H54 (cell line): ENCODE measurements at regions not wholly inside any gene's neighbourhood (a gene's known extent, or its start where the extent isn't known, plus 50 kb on each side); places are given as distances from the start of the nearest gene placed in this dataset.

ENCODE experiments used
- DNase-seq: peaks from one replicate; pipeline ENCODE4 v3.0.0; 2011; ENCODE audit warnings: low spot score, mixed read lengths; ENCODE audit not compliant: insufficient read length
- FAIRE-seq: peaks from 3 replicates; lab custom pipeline; 2011; peaks lifted over from hg19 to GRCh38; lab: Jason Lieb, UNC
- POLR2A ChIP-seq: IDR thresholded peaks from 2 replicates; pipeline ENCODE4 v1.6.1; 2011; ENCODE audit warnings: low read depth, mild to moderate bottlenecking, low read length

DNA sequence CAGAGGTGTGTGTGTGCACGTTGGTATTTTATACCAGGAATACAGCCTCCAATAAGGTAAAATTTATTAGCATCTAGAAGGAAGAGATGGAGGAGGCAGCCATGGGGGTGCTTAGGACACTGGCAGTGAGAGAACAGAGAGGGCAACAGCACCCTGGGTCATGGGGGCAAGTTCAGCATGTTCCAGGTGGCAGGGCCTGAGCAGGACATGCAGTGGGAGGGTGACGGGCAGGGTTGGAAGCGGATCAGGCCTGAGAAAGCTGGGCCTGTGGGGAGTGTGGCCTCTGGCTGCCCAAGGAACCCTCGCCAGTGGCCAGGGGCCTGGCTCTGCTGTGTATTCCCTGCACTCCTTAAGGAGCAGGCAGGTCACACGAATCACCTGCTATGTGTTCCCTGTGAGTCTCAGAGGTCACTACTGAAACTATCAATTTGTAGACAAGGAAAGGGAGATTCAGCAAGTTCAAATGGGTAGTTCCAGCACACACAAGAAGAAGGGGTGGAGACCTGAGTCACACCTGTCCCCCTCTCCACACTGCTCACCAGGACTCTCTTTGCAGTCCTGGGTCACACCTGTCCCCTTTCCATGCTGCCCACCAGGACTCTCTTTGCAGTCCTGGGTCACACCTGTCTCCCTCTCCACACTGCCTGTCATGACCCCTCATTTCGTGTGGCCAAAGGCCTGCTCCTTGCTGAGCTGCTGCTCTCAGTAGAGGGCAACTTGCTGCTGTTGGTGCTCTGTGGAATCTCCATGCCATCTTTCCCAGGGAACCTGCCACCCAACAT lies 463.9 kb upstream of the HS6ST1 start:
- FAIRE-seq: no peak
- no peak for DNase-seq
- no peak for TF ChIP-seq POLR2A

DNA sequence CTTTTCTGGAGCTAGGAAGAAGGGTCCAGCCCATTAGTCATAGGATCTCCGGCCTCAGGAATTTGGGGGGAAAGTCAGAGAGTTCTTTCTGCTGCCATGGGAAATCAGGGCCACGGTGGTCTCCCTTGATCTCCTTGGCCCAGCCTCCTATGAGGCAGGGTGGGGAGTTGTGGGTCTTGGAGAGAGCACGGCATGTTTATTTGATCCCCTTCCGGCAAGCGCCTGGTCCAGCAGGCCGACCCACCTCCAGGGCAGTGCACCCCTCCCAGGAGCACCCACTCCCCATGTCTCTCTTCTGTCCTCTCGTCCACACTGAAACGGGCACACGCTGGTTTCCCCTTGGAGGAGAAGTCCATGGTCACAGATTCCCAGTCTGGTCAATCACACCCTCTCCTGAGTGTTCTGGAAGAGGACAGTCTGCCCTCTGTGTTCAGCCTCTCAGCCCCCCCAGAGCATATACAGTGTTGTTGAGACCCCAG lies 464.6 kb upstream of the HS6ST1 start:
- no peak for FAIRE-seq
- DNase-seq: no peak
- no peak for TF ChIP-seq POLR2A

DNA sequence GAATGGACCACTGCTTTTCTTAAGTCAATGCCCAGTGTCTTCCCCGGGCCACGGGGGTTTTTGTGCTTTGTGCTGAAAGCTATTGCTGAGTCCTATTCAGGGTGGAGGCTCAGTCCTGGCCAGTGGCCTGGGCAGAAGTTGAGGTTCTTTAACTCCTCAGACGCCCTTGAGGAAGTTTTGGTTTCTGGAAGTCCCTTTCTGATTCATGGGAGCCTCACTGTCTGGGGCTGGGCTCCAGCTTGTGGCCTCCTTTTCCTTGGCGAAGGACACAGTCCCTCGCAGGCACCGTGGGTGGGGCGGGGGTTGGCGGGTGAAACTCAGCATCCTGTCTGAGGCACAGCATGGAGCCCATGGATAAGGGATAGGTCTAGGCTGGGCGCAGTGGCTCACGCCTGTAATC lies 465.2 kb upstream of the HS6ST1 start:
- DNase-seq: no peak

DNA sequence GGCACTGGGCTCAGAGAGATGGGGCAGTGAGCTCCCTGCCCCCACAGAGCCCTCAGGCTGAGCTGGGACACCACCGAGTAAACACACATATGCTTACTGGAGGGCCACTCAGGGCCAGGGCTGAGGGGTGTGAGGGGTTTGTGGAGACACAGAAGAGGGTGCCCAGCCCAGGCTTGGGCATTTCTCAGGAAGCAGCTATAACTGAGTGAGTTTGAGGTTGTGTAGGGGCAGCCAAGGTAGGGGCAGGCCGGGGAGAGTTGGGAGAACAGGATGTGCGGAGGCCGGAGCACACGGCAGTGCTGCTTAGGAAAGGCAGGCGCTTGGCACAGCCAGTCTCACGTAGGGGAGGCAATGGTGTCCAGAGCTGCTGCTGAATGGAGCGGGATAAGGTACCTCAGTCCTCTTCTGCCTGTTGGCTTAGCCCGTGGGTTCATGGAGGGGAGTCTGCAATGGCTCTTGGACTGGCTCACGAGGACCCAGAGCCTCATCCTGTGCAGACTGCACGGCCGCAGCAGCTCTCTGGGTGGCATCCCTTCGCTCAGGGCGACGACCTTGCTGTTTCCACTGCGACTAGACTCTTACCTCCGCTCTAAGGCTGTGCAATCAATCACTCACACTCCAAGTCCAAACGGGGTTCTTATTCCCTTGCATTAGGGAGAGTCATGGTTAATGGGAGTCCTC lies 466.1 kb upstream of the HS6ST1 start:
- no peak for TF ChIP-seq POLR2A
- FAIRE-seq (no peak), DNase-seq (no peak)

More for the DNA sequence above, 465.2 kb upstream of the HS6ST1 start:
- no peak for TF ChIP-seq POLR2A
- FAIRE-seq: no peak

DNA sequence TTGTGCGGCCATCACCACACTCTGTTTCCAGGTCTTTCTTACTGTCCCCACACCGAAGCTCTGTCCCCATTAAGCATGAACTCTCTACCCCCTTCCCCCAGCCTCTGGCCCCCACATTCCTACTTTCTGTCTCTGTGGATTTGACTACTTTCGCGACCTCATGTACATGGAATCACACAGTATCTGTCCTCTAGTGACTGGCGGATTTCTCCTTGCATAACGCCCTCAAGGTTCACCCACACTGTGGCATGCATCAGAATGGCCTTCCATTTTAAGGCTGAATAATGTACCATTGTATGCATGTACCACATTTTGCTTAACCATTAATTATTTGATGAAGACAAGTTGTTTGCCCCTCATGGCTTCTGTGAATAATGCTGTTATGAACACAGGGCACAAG lies 467.6 kb upstream of the HS6ST1 start:
- no peak for TF ChIP-seq POLR2A
- FAIRE-seq (no peak), DNase-seq (no peak)

DNA sequence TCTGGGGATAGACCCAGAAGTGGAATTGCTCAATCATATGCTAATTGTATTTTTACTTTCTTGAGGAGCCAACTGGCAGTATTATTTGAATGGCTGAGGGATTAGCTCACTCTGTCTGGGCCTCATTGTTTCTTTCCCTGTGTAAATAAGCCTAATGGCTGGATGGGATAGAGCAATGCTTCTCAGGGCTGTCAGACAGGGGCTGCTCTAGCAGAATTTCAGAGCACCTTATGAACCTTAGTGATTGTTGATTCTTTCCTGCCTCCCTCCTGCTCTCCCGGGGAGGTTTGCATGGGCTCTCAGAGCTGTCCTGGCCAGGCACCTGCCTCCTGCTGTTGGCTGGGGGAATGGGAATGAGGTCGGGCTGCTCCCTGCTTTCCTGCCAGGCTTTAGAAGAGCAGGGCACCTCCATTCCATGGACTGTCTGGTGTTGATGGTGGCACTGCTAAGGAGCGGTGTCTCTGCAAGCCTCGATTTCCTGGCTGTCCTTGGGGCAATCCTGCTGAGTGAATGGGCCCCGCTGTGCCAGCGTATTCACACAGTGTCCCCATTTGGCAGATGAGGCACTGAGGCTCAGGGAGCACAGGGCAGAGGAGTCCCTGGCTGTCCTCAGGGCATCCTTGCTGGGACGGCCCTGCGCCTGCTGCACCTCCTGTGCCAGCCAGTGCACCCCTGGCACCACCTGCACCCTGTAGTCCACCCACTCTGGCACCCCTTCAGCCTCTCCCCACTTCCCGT lies 468.2 kb upstream of the HS6ST1 start:
- DNase-seq (no peak), FAIRE-seq (no peak)
- no peak for TF ChIP-seq POLR2A

DNA sequence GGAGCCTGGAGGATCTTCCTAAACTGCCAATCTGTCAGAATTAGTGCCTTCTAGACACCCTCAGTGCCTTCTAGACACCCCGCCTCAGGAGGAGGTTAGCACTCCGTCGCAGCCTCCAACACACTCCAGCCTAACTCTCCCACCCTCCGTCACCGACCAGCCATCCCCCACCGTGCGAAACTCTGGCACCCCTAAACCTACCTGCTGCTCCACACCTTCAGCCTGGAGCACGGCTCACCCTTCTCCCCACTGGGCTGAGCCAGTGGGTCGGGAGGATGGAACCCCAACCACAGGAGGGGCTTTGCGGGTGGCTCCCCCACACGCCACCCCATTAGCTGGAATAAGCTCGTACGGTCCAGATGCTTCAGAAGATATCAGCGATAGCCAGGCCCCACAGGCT lies 468.9 kb upstream of the HS6ST1 start:
- FAIRE-seq: no peak
- no peak for TF ChIP-seq POLR2A

DNA sequence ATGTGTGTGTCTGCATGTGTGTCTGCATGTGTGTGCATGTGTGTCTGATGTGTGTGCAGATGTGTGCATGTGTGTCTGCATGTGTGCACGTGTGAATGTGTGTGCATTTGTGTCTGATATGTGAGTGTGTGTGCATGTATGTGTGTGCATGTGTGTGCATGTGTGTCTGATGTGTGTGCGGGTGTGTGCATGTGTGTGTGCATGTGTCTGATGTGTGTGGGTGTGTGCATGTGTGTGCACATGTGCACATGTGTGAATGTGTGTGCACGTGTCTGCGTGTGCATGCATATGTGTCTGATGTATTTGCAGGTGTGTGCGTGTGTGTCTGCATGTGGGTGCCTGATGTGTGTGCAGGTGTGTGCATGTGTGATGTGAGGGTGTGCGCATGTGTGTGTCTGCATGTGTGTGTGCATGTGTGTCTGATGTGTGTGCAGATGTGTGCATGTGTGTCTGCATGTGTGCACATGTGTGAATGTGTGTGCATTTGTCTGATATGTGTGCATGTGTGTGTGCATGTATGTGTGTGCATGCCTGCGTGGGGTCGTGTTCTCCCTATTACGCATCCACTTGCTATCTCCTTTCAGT lies 470.1 kb upstream of the HS6ST1 start:
- DNase-seq (no peak), FAIRE-seq (no peak)
- no peak for TF ChIP-seq POLR2A

More for the DNA sequence above, 468.9 kb upstream of the HS6ST1 start:
- DNase-seq: no peak

DNA sequence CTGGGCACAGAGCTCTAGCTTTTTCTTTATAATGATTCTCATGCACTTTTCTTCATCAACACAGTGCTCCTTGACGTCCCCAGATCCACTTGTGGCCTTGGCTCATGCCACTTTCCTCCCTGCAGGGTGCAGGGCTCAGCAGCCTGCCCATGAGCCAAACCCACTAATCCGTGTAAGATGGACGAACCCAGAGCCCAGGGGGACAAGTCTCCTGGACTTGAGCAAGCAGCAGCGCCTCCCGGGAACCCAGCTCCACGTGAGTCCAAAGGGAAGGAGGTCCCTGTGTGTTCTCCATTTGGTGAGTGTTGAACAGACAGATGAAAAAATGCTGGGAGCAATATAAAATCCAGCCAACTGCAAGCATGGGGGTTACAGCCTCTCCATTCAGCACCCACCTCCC lies 470.6 kb upstream of the HS6ST1 start:
- TF ChIP-seq POLR2A: no peak
- DNase-seq (no peak), FAIRE-seq (no peak)

DNA sequence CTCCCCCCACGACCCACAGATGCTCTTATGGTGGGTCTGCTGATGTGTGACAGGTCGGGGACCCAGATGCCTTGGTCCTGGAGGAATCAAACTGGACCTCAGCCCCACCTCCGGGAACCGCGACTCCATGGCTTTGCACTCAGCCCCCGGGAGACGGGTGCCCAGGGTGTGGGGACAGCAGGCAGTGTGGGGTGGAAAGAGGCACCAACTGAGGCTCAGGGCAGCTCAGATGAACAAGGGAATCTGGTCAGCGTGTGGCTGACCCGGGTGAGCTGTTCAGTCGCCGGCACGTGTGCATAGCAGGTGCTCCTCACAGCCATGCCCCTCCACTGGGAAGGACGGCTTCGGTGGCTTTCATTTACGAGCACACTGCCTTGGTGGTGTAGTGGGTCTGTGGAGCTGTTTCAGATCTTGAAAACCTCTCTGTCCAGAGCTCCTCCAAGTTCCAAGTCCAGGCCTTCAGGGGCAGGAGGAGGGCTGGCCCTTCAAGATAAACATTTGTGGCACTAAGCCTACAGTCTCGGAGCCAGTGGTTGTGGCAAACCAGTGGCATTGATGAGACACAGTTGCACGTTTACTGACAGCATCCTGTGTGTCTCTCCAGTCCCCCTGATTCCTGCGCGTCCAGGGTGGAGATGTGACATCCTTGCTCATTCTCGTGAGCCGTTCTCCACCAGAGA lies 471.2 kb upstream of the HS6ST1 start:
- DNase-seq (no peak), FAIRE-seq (no peak)
- no peak for TF ChIP-seq POLR2A

DNA sequence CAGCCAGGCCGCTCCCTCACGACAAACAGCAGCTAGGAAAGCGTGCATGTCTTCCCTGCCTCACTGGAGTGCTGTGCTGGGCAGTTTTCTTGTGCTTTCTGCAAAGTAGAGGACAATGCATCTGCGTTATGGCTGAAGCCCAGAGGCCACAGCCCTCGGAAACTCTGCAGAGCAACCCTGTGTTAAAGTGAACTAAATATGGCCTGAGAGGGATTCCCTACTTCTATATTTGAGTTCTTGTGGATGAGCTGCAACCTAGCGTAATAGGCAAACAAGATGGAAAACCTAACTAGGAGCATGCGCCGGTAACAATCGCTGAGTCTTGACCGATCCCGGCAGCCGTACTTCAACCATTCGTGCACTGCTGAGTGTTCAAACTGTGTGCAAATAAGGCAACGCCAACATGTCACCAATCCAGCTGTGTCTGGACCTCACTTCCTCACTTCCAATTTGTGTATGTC lies 471.9 kb upstream of the HS6ST1 start:
- DNase-seq: no peak
- TF ChIP-seq POLR2A: no peak
- no peak for FAIRE-seq

DNA sequence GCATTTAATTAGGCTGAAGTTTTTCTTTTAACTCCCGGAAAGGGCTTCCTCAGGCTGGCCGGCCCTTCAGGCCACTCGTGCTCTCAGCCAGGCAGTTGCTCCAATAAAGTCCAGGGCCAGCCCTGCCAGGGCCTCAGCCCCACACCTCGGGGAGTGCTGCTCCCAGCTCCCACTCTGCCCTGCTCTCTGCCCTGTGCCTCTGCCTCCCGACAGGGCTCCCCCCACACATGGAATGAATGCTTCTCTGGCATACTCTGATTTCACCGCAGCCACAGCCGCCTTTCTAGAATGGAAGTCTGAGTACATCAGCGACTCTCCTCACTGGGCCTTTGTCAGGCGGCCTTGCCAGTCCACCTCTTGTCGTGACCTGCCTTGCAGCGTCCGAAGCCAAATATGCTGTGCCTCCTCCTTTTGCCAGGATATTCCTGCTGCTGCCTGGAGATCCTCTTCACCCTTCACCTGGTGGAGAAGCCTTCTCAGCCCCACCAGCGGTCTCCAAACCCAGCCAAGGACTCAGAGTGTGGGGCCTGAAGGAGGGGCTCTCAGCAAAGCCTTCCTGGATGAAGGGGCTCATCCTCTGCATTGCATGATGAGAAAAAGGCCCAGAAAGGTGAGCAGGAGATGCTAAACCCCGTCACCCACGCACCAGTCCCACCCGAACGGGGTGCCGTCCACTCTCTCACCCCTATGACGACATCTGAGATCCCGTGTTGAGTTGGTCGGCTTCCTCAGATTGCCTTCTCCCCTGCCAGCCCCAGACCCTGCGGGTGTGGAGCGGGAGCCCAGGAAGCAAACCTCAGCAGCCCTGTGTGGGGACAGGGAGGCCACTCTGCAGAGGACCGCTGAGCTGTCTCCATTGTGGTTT lies 472.7 kb upstream of the HS6ST1 start:
- FAIRE-seq (no peak), DNase-seq (no peak)

DNA sequence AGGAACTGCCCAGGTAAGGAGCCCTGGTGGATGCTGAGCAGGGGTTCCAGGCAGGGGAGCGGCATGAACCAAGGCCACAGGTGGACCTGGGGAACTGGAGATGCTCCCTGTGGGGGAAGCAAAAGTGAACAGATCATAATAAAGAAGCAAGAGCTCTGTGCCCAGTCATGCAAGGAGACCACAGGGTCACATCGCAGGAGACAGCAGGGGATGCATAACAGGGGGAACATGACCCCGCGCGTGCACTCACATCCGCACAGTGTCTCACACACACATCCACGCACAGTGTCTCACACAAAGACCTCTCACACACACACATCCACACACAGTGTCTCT lies 473.3 kb upstream of the HS6ST1 start:
- FAIRE-seq (no peak), DNase-seq (no peak)
- TF ChIP-seq POLR2A: no peak

More for the DNA sequence above, 472.7 kb upstream of the HS6ST1 start:
- no peak for TF ChIP-seq POLR2A
